Transverse colon (tissue), 3 donors: ENCODE measurements at regions not wholly inside any gene's neighbourhood (a gene's known extent, or its start where the extent isn't known, plus 50 kb on each side); places are given as distances from the start of the nearest gene placed in this dataset.

Experiments used
- POLR2A ChIP-seq: fragments of 450-650 bp; IDR thresholded peaks from one replicate; pipeline ENCODE4 v1.6.1; 2016; ENCODE audit warnings: antibody characterized with exemption, mild to moderate bottlenecking, moderate library complexity
- POLR2AphosphoS5 ChIP-seq, 3 donors: sonication (generic); formaldehyde crosslinking; IDR thresholded peaks; one replicate each; pipeline ENCODE4 v1.6.1; 2016; ENCODE audit warnings: antibody characterized with exemption in 3 of 3

- TF ChIP-seq POLR2A: no peak
- no peak for TF ChIP-seq POLR2AphosphoS5 (IDR thresholded peaks at IDR 0.05)
Observed at GRCh38 chr2:160689441-160689840, 195.8 kb upstream of the RBMS1 start.
